ENCODE measurements at regions not wholly inside any gene's neighbourhood (a gene's known extent, or its start where the extent isn't known, plus 50 kb on each side); places are given as distances from the start of the nearest gene placed in this dataset.

GRCh38 chr9:14402583-14402982, 88.6 kb upstream of the NFIB start:
- no peak for TF ChIP-seq MEF2A (IDR thresholded peaks at IDR 0.05; ENCODE audit: borderline replicate concordance, low read depth)
- TF ChIP-seq TCF12 (IDR thresholded peaks at IDR 0.05) = no peak
- TF ChIP-seq YY1 (IDR thresholded peaks at IDR 0.05; ENCODE audit: low read depth) = no peak
- TF ChIP-seq ZBTB33 (IDR thresholded peaks at IDR 0.05; ENCODE audit: borderline replicate concordance, low read depth) = no peak
- TF ChIP-seq GATA2 (CRISPR knock-in tag; IDR thresholded peaks at IDR 0.05) = no peak
- no peak for TF ChIP-seq RFX5 (IDR thresholded peaks at IDR 0.05; ENCODE audit: low read length)
- no peak for TF ChIP-seq IRF3 (IDR thresholded peaks at IDR 0.05; ENCODE audit: low read depth, low read length)
- TF ChIP-seq POLR2AphosphoS5 (IDR thresholded peaks at IDR 0.05; ENCODE audit: low read depth, low read length) = no peak
- no peak for TF ChIP-seq SMC3 (IDR thresholded peaks at IDR 0.05; ENCODE audit: low read depth, low read length)
- TF ChIP-seq JUND (IDR thresholded peaks at IDR 0.05) = no peak
- no peak for DNase-seq
- WGBS (ENCODE audit: low lambda C conversion rate) = 52% methylated on average over 3 of the region's 3 CpGs
- H3K79me2 ChIP-seq (ENCODE audit: insufficient read depth) = no peaks in the 10 kb centered on the region
- H3K4me1 ChIP-seq (ENCODE audit: control insufficient read depth in 1 of 2, insufficient read depth in 2 of 2, low read depth in 1 of 2, low read length in 1 of 2) = peaks cover 5 to 6% of the 10 kb centered on the region in 2 experiments; a peak in 2 of 4 replicates
- no peaks in the 10 kb centered on the region for H3F3A ChIP-seq (replicated peaks; ENCODE audit: insufficient read depth)
- CTCF ChIA-PET = interaction anchor here (0.6 to 0.8 kb wide), 2 partner anchors 9 to 10 kb away, joined by 3 read pairs; no protein-coding TSS in a partner anchor
- H3K4me3 ChIP-seq (ENCODE audit: low read depth in 2 of 2, low read length in 1 of 2) = no peak overlapping the region
- H2AFZ ChIP-seq (ENCODE audit: low read depth) = no peak overlapping the region
- POLR2A ChIA-PET = no interaction called here
- no peak overlapping the region for H3K9ac ChIP-seq
- H4K20me1 ChIP-seq (ENCODE audit: insufficient read depth) = no peaks in the 10 kb centered on the region
- H3K9me2 ChIP-seq = no peaks in the 10 kb centered on the region
- no peak overlapping the region for H3K4me2 ChIP-seq
- H3K36me3 ChIP-seq (replicated peaks in 1 of 2; ENCODE audit: control insufficient read depth in 1 of 2, insufficient read depth in 2 of 2, low read length in 1 of 2) = no peaks in the 10 kb centered on the region
- H3K27ac ChIP-seq (ENCODE audit: low read depth in 2 of 2, low read length in 1 of 2) = no peak overlapping the region; a peak in 1 of 4 replicates
- no peaks in the 10 kb centered on the region for H3K27me3 ChIP-seq (ENCODE audit: insufficient read depth)
- H3K9me3 ChIP-seq = no peaks in the 10 kb centered on the region

- POLR2A ChIA-PET = no interaction called here
- no peak overlapping the region for H3K27ac ChIP-seq (ENCODE audit: low read depth in 2 of 2, low read length in 1 of 2)
- H4K20me1 ChIP-seq (ENCODE audit: insufficient read depth) = no peaks in the 10 kb centered on the region
- peaks cover 5 to 6% of the 10 kb centered on the region in 2 experiments; a peak in 2 of 4 replicates for H3K4me1 ChIP-seq (ENCODE audit: control insufficient read depth in 1 of 2, insufficient read depth in 2 of 2, low read depth in 1 of 2, low read length in 1 of 2)
- no peaks in the 10 kb centered on the region for H3K79me2 ChIP-seq (ENCODE audit: insufficient read depth)
- no peak overlapping the region for H3K4me2 ChIP-seq
- no peaks in the 10 kb centered on the region for H3K9me2 ChIP-seq
- no peaks in the 10 kb centered on the region for H3K36me3 ChIP-seq (replicated peaks in 1 of 2; ENCODE audit: control insufficient read depth in 1 of 2, insufficient read depth in 2 of 2, low read length in 1 of 2)
- CTCF ChIA-PET = no interaction called here
- H3F3A ChIP-seq (replicated peaks; ENCODE audit: insufficient read depth) = no peaks in the 10 kb centered on the region
- DNase-seq = no peak
- H3K27me3 ChIP-seq (ENCODE audit: insufficient read depth) = no peaks in the 10 kb centered on the region
- H3K9me3 ChIP-seq = no peaks in the 10 kb centered on the region
- 95% methylated on average over 2 of the region's 2 CpGs for WGBS (ENCODE audit: low lambda C conversion rate)
- no peak overlapping the region for H3K9ac ChIP-seq
- no peak overlapping the region for H3K4me3 ChIP-seq (ENCODE audit: low read depth in 2 of 2, low read length in 1 of 2)
- H2AFZ ChIP-seq (ENCODE audit: low read depth) = no peak overlapping the region
- no peak for TF ChIP-seq SIN3A (IDR thresholded peaks at IDR 0.05; ENCODE audit: borderline replicate concordance, low read depth, low read length)
- TF ChIP-seq FOXM1 (IDR thresholded peaks at IDR 0.05; ENCODE audit: low read depth) = no peak
- no peak for TF ChIP-seq TAF1 (IDR thresholded peaks at IDR 0.05; ENCODE audit: borderline replicate concordance, low read depth, low read length)
- no peak for TF ChIP-seq JUND (IDR thresholded peaks at IDR 0.05)
- TF ChIP-seq YY1 (IDR thresholded peaks at IDR 0.05; ENCODE audit: low read depth) = no peak
- no peak for TF ChIP-seq GABPA (IDR thresholded peaks at IDR 0.05; ENCODE audit: low read depth)
- TF ChIP-seq TCF12 (IDR thresholded peaks at IDR 0.05) = no peak
- TF ChIP-seq TEAD4 (IDR thresholded peaks at IDR 0.05; ENCODE audit: borderline replicate concordance, insufficient read depth) = no peak
- TF ChIP-seq RXRA (IDR thresholded peaks at IDR 0.05; ENCODE audit: borderline replicate concordance, low read depth) = no peak
- TF ChIP-seq RCOR1 (IDR thresholded peaks at IDR 0.05; ENCODE audit: low read length) = no peak
- no peak for TF ChIP-seq GATA2 (CRISPR knock-in tag; IDR thresholded peaks at IDR 0.05)
- no peak for TF ChIP-seq EP300 (IDR thresholded peaks at IDR 0.05; ENCODE audit: borderline replicate concordance in 1 of 2, low read depth in 1 of 2, low read length in 1 of 2)
Measured at GRCh38 chr9:14401911-14402310, 88.0 kb upstream of the NFIB start.
